Nephron (organoid): ENCODE measurements at regions not wholly inside any gene's neighbourhood (a gene's known extent, or its start where the extent isn't known, plus 50 kb on each side); places are given as distances from the start of the nearest gene placed in this dataset.

Experiments
- H3K27ac Mint-ChIP-seq, 3 experiments: 2 replicates each; pipeline ENCODE4 v1.8.0; 2020; ENCODE audit warnings: mixed read lengths in 3 of 3, mild to moderate bottlenecking in 2 of 3, moderate library complexity in 1 of 3
- H3K27me3 Mint-ChIP-seq: 2 replicates; pipeline ENCODE4 v1.8.0; 2021; ENCODE audit warnings: low read depth, mild to moderate bottlenecking, moderate library complexity, mixed read lengths
- H3K36me3 Mint-ChIP-seq: 2 replicates; pipeline ENCODE4 v1.8.0; 2020; ENCODE audit warnings: low read depth, mixed read lengths
- H3K4me1 Mint-ChIP-seq: 2 replicates; pipeline ENCODE4 v1.8.0; 2020; ENCODE audit warnings: mixed read lengths
- H3K4me3 Mint-ChIP-seq, 3 experiments: 2 replicates each; pipeline ENCODE4 v1.8.0; 2020; ENCODE audit warnings: mild to moderate bottlenecking in 3 of 3, mixed read lengths in 3 of 3, moderate library complexity in 2 of 3
- H3K9me3 Mint-ChIP-seq: 2 replicates; pipeline ENCODE4 v1.8.0; 2020; ENCODE audit warnings: mixed read lengths
- CTCF ChIP-seq, 3 experiments: fragments of 200-600 bp; sonication (generic); IDR thresholded peaks; one replicate each; pipeline ENCODE4 v1.5.0; 2021; ENCODE audit warnings: antibody characterized with exemption in 3 of 3; ENCODE audit not compliant: unreplicated experiment in 3 of 3

DNA sequence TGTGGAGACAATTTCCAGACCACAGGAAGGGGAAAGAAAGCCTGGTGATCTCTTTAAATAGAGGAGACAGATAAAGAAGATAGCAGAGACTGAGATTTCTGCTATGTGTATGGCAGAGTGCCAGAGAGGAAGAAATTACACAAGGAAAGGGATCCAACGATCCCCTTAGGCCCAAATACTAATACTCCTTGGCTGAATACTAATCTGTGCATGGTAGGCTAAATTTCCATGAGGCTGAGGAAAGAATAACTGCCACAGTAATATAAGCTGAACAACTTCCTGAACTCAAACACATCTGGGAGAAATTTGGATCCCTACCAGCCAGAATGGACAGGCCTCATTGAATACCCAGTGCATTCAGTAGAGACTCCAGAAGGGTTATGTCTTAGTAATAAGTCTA lies 83.3 kb upstream of the TNFAIP3 start:
- H3K9me3 Mint-ChIP-seq = no peaks in the 10 kb centered on the region

GRCh38 chr6:137784583-137784982 lies 82.5 kb upstream of the TNFAIP3 start:
- no peak overlapping the region for H3K4me3 Mint-ChIP-seq
- no peak for TF ChIP-seq CTCF (IDR thresholded peaks at IDR 0.05; ENCODE audit: unreplicated experiment in 3 of 3)
- H3K27me3 Mint-ChIP-seq = peaks cover 4% of the 10 kb centered on the region
- H3K27ac Mint-ChIP-seq = no peak overlapping the region
- no peaks in the 10 kb centered on the region for H3K9me3 Mint-ChIP-seq
- H3K36me3 Mint-ChIP-seq = no peaks in the 10 kb centered on the region
- H3K4me1 Mint-ChIP-seq = peaks cover 15% of the 10 kb centered on the region

More for the DNA sequence above, 83.3 kb upstream of the TNFAIP3 start:
- TF ChIP-seq CTCF (IDR thresholded peaks at IDR 0.05; ENCODE audit: unreplicated experiment in 3 of 3) = no peak
- H3K4me3 Mint-ChIP-seq = no peak overlapping the region
- no peak overlapping the region for H3K27ac Mint-ChIP-seq
- peaks cover 4% of the 10 kb centered on the region for H3K27me3 Mint-ChIP-seq
- H3K36me3 Mint-ChIP-seq = no peaks in the 10 kb centered on the region
- peaks cover 20% of the 10 kb centered on the region for H3K4me1 Mint-ChIP-seq

- H3K4me1 Mint-ChIP-seq = peaks cover 8% of the 10 kb centered on the region
- TF ChIP-seq CTCF (IDR thresholded peaks at IDR 0.05; ENCODE audit: unreplicated experiment in 3 of 3) = no peak
- H3K27me3 Mint-ChIP-seq = no peaks in the 10 kb centered on the region
- H3K9me3 Mint-ChIP-seq = peaks cover 2% of the 10 kb centered on the region
- H3K36me3 Mint-ChIP-seq = no peaks in the 10 kb centered on the region
- H3K27ac Mint-ChIP-seq = peak overlapping the region in 1 of 3 experiments; percentile 15
- no peak overlapping the region for H3K4me3 Mint-ChIP-seq
Observed at GRCh38 chr6:137787016-137787415, 80.0 kb upstream of the TNFAIP3 start.

DNA sequence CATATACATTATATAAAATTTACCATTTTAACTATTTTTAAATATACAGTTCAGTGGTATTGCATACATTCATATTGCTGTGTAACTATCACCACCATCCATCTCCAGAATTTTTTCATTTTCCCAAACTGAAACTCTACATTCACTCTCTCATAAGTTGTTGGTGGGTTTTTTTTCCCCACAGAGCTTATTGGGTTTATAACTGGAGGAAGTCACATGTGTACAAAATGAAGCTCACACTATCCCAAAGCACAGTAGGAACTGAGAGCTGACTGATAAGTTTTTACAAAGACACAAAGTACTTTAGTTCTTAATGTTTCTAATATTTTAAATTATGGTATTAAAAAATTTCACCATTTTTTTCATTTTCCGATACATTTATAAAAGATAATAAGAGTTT lies 78.8 kb upstream of the TNFAIP3 start:
- Mint-ChIP-seq H3K36me3 (no peaks in the 10 kb centered on the region), H3K4me3 (no peak overlapping the region), H3K27me3 (no peaks in the 10 kb centered on the region), H3K9me3 (peaks cover 2% of the 10 kb centered on the region), H3K27ac (no peak overlapping the region), H3K4me1 (peaks cover 8% of the 10 kb centered on the region)
- TF ChIP-seq CTCF (IDR thresholded peaks at IDR 0.05; ENCODE audit: unreplicated experiment in 3 of 3) = no peak

DNA sequence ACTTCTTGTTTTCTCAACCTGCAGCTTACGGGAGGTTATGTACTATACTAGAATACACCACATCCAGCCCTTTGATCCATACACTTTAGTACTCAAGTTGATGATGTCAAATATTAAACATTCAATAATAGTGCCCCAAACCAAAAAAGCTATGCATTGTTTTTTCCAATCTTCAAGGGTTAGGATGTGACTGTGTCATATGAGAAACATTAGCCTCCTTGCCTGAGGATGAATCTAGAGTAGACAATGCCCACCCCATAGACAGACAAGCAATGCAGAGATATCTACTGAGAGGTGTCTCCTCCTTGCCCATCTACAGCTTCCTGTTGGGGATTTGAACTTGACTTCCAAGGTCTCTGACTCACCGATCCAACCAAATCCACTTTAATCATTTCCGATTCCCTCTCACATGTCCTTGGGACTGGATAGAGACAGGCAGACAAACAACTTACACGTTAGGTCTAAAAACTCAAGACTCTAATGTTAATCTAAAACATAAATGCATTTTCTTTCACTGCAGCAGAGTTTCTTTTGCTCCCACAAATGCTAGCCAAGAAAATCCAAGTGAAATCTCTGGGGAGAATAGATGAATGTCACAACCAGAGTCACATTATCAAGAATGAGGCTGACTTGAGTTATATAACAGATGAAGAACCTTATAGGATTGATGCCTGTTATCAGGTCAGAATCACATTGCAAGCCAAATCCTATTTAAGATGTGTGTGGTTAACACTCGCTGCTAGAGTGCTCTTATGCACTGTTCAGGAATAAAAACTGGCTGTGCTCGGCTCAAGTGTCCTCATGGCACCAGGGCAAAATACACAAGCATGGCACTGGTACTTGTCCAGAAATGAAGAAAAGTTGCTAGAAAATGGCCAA lies 75.5 kb upstream of the TNFAIP3 start:
- H3K36me3 Mint-ChIP-seq = no peaks in the 10 kb centered on the region
- H3K9me3 Mint-ChIP-seq = peaks cover 2% of the 10 kb centered on the region
- TF ChIP-seq CTCF (IDR thresholded peaks at IDR 0.05; ENCODE audit: unreplicated experiment in 3 of 3) = no peak
- no peaks in the 10 kb centered on the region for H3K27me3 Mint-ChIP-seq
- H3K4me1 Mint-ChIP-seq = peaks cover 4% of the 10 kb centered on the region
- H3K27ac Mint-ChIP-seq = no peak overlapping the region
- H3K4me3 Mint-ChIP-seq = no peak overlapping the region
